H1 (cell line): ENCODE measurements at regions not wholly inside any gene's neighbourhood (a gene's known extent, or its start where the extent isn't known, plus 50 kb on each side); places are given as distances from the start of the nearest gene placed in this dataset.
A peak's percentile ranks its signal among the peaks of the same experiment; 100 is the strongest.

Source experiments
- CTCF ChIA-PET: fragments of 300-600 bp; sonication (Branson Sonifier 250); formaldehyde crosslinking; loops from one replicate; lab custom pipeline; 2021; ENCODE audit not compliant: partially characterized antibody; lab: Charles Lee
- POLR2A ChIA-PET: fragments of 300-600 bp; sonication (Branson Sonifier 250); formaldehyde crosslinking; loops from one replicate; lab custom pipeline; 2021; ENCODE audit warnings: inconsistent platforms; ENCODE audit not compliant: partially characterized antibody; lab: Charles Lee
- DNase-seq, 2 experiments: peaks; one replicate each; pipeline versions ENCODE4 v3.0.0 to v3.0.0-alpha.2; 2010 to 2022; ENCODE audit warnings: low spot score in 2 of 2, low read depth in 1 of 2, mixed read lengths in 1 of 2
- FAIRE-seq: peaks from 2 replicates; lab custom pipeline; 2011; peaks lifted over from hg19 to GRCh38; lab: Jason Lieb, UNC
- H2AFZ ChIP-seq: 2 replicates; pipeline ENCODE4 v1.8.1; 2012; ENCODE audit warnings: low read length, inconsistent platforms
- H2AK5ac ChIP-seq: 2 replicates; pipeline ENCODE4 v1.6.1; 2013; ENCODE audit warnings: low read depth, low read length
- H2BK120ac ChIP-seq: replicated peaks from 2 replicates; pipeline ENCODE3; 2013; ENCODE audit warnings: low read depth, low read length, inconsistent platforms
- H2BK12ac ChIP-seq: 2 replicates; pipeline ENCODE4 v1.6.1; 2013; ENCODE audit warnings: low read depth, low read length
- H2BK15ac ChIP-seq: 2 replicates; pipeline ENCODE4 v1.6.1; 2013; ENCODE audit warnings: low read length
- H2BK20ac ChIP-seq: 2 replicates; pipeline ENCODE4 v1.6.1; 2013; ENCODE audit warnings: low read length
- H2BK5ac ChIP-seq: 2 replicates; pipeline ENCODE4 v1.6.1; 2013; ENCODE audit warnings: low read depth, low read length
- H3K14ac ChIP-seq: 2 replicates; pipeline ENCODE4 v1.6.1; 2013; ENCODE audit warnings: inconsistent platforms; ENCODE audit not compliant: insufficient read length
- H3K18ac ChIP-seq: 2 replicates; pipeline ENCODE4 v1.6.1; 2013; ENCODE audit warnings: low read length; ENCODE audit errors: extremely low read depth
- H3K23ac ChIP-seq: 2 replicates; pipeline ENCODE4 v1.6.1; 2013; ENCODE audit warnings: inconsistent platforms; ENCODE audit not compliant: insufficient read length
- H3K23me2 ChIP-seq: 2 replicates; pipeline ENCODE4 v1.6.1; 2013; ENCODE audit warnings: low read depth, low read length
- H3K27ac ChIP-seq: 2 replicates; pipeline ENCODE4 v1.6.1; 2011; ENCODE audit warnings: low read depth, low read length, inconsistent platforms
- H3K27me3 ChIP-seq, 4 experiments: replicated peaks in 1 of 4; 1 replicate in 1 of 4; 2 replicates in 3 of 4; pipeline versions ENCODE4 v1.6.1 to v1.8.1; 2011 to 2013; ENCODE audit warnings: low read length in 3 of 4, mild to moderate bottlenecking in 3 of 4, inconsistent platforms in 2 of 4, mixed read lengths in 2 of 4, moderate library complexity in 1 of 4; ENCODE audit not compliant: control insufficient read depth in 3 of 4, insufficient read depth in 3 of 4; ENCODE audit errors: extremely low read depth in 1 of 4
- H3K36me3 ChIP-seq, 4 experiments: 2 replicates each; pipeline versions ENCODE4 v1.6.1 to v1.8.1; 2011 to 2013; ENCODE audit warnings: mild to moderate bottlenecking in 4 of 4, low read length in 3 of 4, moderate library complexity in 2 of 4, control low read depth in 1 of 4, inconsistent platforms in 1 of 4; ENCODE audit not compliant: insufficient read depth in 4 of 4, control insufficient read depth in 2 of 4
- H3K4ac ChIP-seq: replicated peaks from 2 replicates; pipeline ENCODE3; 2013; ENCODE audit warnings: low read length, low read depth, mixed read lengths, inconsistent platforms; ENCODE audit not compliant: insufficient read length
- H3K4me1 ChIP-seq, 4 experiments: replicated peaks in 1 of 4; 1 replicate in 1 of 4; 2 replicates in 3 of 4; pipeline versions ENCODE4 v1.6.1 to v1.8.1; 2011 to 2013; ENCODE audit warnings: low read length in 3 of 4, inconsistent platforms in 2 of 4, mixed read lengths in 1 of 4; ENCODE audit not compliant: insufficient read depth in 4 of 4, control insufficient read depth in 3 of 4
- H3K4me2 ChIP-seq, 2 experiments: 2 replicates each; pipeline versions ENCODE4 v1.6.1 to v1.8.1; 2011 to 2013; ENCODE audit warnings: low read depth in 2 of 2, low read length in 2 of 2, control low read depth in 1 of 2, inconsistent platforms in 1 of 2, mild to moderate bottlenecking in 1 of 2; ENCODE audit not compliant: insufficient read depth in 1 of 2
- H3K4me3 ChIP-seq, 4 experiments: fragments of 200-600, 300-600 bp in 1 of 4; sonication (generic), shearing (Covaris generic), sonication (Bioruptor Twin) in 1 of 4; 2 replicates each; pipeline versions ENCODE4 v1.5.1 to v1.8.1; 2011 to 2016; ENCODE audit warnings: low read length in 4 of 4, low read depth in 3 of 4, control low read depth in 2 of 4, inconsistent platforms in 2 of 4, mild to moderate bottlenecking in 2 of 4, mixed read lengths in 1 of 4, moderate library complexity in 1 of 4; ENCODE audit not compliant: insufficient read depth in 2 of 4; ENCODE audit errors: extremely low read depth in 1 of 4
- H3K56ac ChIP-seq: replicated peaks from 2 replicates; pipeline ENCODE3; 2013; ENCODE audit warnings: low read depth, mild to moderate bottlenecking, mixed read lengths, low read length, inconsistent platforms; ENCODE audit not compliant: insufficient read length
- H3K79me1 ChIP-seq: 2 replicates; pipeline ENCODE4 v1.6.1; 2013; ENCODE audit warnings: low read depth, low read length, control low read depth
- H3K79me2 ChIP-seq, 2 experiments: 2 replicates each; pipeline versions ENCODE4 v1.6.1 to v1.8.1; 2012 to 2013; ENCODE audit warnings: low read length in 2 of 2, mild to moderate bottlenecking in 2 of 2, inconsistent platforms in 1 of 2; ENCODE audit not compliant: insufficient read depth in 2 of 2, control insufficient read depth in 1 of 2
- H3K9ac ChIP-seq, 4 experiments: replicated peaks in 1 of 4; 1 replicate in 1 of 4; 2 replicates in 3 of 4; pipeline versions ENCODE4 v1.6.1 to v1.8.1; 2011 to 2013; ENCODE audit warnings: low read depth in 3 of 4, low read length in 3 of 4, control low read depth in 2 of 4, mild to moderate bottlenecking in 2 of 4, moderate library complexity in 2 of 4, inconsistent platforms in 1 of 4; ENCODE audit errors: extremely low read depth in 1 of 4
- H3K9me3 ChIP-seq, 2 experiments: 2 replicates each; pipeline versions ENCODE4 v1.6.1 to v1.8.1; 2012 to 2013; ENCODE audit warnings: mild to moderate bottlenecking in 2 of 2, moderate library complexity in 2 of 2, control low read depth in 1 of 2, inconsistent platforms in 1 of 2, low read depth in 1 of 2, low read length in 1 of 2, mixed read lengths in 1 of 2; ENCODE audit not compliant: insufficient read depth in 2 of 2
- H4K20me1 ChIP-seq, 2 experiments: replicated peaks in 1 of 2; 2 replicates each; pipeline versions ENCODE3 to v1.8.1; 2011 to 2013; ENCODE audit warnings: inconsistent platforms in 2 of 2, low read length in 2 of 2, mild to moderate bottlenecking in 1 of 2; ENCODE audit not compliant: insufficient read depth in 2 of 2, control insufficient read depth in 1 of 2
- H4K5ac ChIP-seq: 2 replicates; pipeline ENCODE4 v1.6.1; 2013; ENCODE audit warnings: low read length, low read depth, mixed read lengths, inconsistent platforms; ENCODE audit not compliant: insufficient read length
- H4K8ac ChIP-seq: 2 replicates; pipeline ENCODE4 v1.8.0; 2013; ENCODE audit warnings: mild to moderate bottlenecking, moderate library complexity, low read length, inconsistent platforms; ENCODE audit not compliant: insufficient read depth; ENCODE audit errors: extremely low read depth
- H4K91ac ChIP-seq: replicated peaks from 2 replicates; pipeline ENCODE3; 2013; ENCODE audit warnings: low read length, mixed read lengths, inconsistent platforms; ENCODE audit not compliant: insufficient read length
- BCL11A ChIP-seq, 2 experiments: IDR thresholded peaks; one replicate each; pipeline ENCODE4 v1.6.1; 2011; ENCODE audit warnings: low read depth in 2 of 2, low read length in 2 of 2, mild to moderate bottlenecking in 2 of 2
- CREB1 ChIP-seq: IDR thresholded peaks from 2 replicates; pipeline ENCODE4 v1.6.1; 2012; ENCODE audit warnings: inconsistent platforms
- JUND ChIP-seq: IDR thresholded peaks from 2 replicates; pipeline ENCODE4 v1.6.1; 2011; ENCODE audit warnings: mild to moderate bottlenecking, improper control_type of control experiment, low read length
- RBBP5 ChIP-seq: IDR thresholded peaks from 2 replicates; pipeline ENCODE4 v1.7.1; 2012; ENCODE audit warnings: low read depth, mild to moderate bottlenecking, inconsistent platforms, low read length, moderate library complexity, borderline replicate concordance
- SIRT6 ChIP-seq: IDR thresholded peaks from one replicate; pipeline ENCODE4 v1.7.1; 2012; ENCODE audit warnings: low read length, inconsistent platforms
- SP2 ChIP-seq: IDR thresholded peaks from 2 replicates; pipeline ENCODE4 v1.6.1; 2012; ENCODE audit warnings: mild to moderate bottlenecking, low read length, inconsistent platforms
- TBP ChIP-seq: IDR thresholded peaks from 2 replicates; pipeline ENCODE4 v1.6.1; 2011; ENCODE audit warnings: low read depth, low read length, improper control_type of control experiment
- TCF12 ChIP-seq: IDR thresholded peaks from 2 replicates; pipeline ENCODE4 v1.6.1; 2011; ENCODE audit warnings: low read depth, mild to moderate bottlenecking, low read length
- WGBS, 2 experiments: shearing (Covaris generic) in 1 of 2; methylation state at CpG; one replicate each; pipeline versions ENCODE4 v1.1.6 to v1.1.7; 2013 to 2015; ENCODE audit warnings: low lambda C conversion rate in 2 of 2, mixed read lengths in 2 of 2, inconsistent platforms in 1 of 2, low coverage in 1 of 2, missing lambda C conversion rate in 1 of 2; ENCODE audit not compliant: insufficient replicate concordance in 2 of 2, insufficient coverage in 1 of 2, insufficient read length in 1 of 2; ENCODE audit errors: extremely low coverage in 1 of 2, missing lambda C conversion rate in 1 of 2; 5-methylcytosine and 5-hydroxymethylcytosine counted together
- TF ChIP-seq, protein P1 (sequence below), 3 experiments: IDR thresholded peaks; 1 replicate in 2 of 3; 2 replicates in 1 of 3; pipeline versions ENCODE4 v1.5.1 to v1.6.1; 2011; ENCODE audit warnings: low read length in 3 of 3, mild to moderate bottlenecking in 3 of 3, inconsistent platforms in 2 of 3, low read depth in 1 of 3, moderate library complexity in 1 of 3; ENCODE audit not compliant: insufficient read depth in 1 of 3; ENCODE audit errors: control extremely low read depth in 1 of 3
- TF ChIP-seq, protein P2 (sequence below): IDR thresholded peaks from 2 replicates; pipeline ENCODE4 v1.6.1; 2012; ENCODE audit warnings: inconsistent platforms

DNA sequence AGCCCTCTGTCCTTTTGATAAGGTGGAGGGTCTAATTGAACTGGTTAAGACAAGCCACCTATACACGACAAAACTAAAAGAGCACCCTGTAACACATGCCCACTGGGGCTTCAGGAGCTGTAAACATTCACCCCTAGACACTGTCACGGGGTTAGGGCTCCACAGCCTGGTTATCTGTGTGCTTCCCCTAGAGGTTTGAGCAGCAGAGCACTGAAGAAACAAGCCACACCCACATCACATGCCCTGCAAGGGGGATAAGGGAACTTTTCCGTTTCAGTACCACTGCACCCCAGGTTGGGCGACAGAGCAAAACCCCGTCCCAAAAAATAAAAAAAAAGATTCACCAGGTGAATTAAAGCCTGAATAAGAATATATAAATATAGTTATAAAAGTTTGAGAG lies 913.7 kb upstream of the ACVR2A start:
- Histone ChIP-seq H4K91ac (no peak overlapping the region), H2AFZ (peak overlapping the region; percentile 90; the same call in 1 of the 2 replicates), H2BK12ac (no peak overlapping the region), H3K27ac (no peak overlapping the region), H4K5ac (no peak overlapping the region), H2BK20ac (no peak overlapping the region), H3K56ac (no peak overlapping the region), H3K36me3 (no peaks in the 10 kb centered on the region), H3K23ac (no peak overlapping the region), H2BK15ac (no peak overlapping the region), H3K4me2 (no peak overlapping the region), H3K18ac (no peak overlapping the region; the same call in 1 of the 2 replicates), H3K4me1 (no peaks in the 10 kb centered on the region; a peak in 1 of 7 replicates), H2BK5ac (no peak overlapping the region), H3K14ac (no peak overlapping the region), H3K9ac (no peak overlapping the region), H3K79me2 (no peaks in the 10 kb centered on the region), H4K20me1 (no peaks in the 10 kb centered on the region), H4K8ac (no peak overlapping the region), H3K4me3 (no peak overlapping the region), H3K79me1 (no peaks in the 10 kb centered on the region), H3K27me3 (no peaks in the 10 kb centered on the region), H3K9me3 (no peaks in the 10 kb centered on the region), H3K4ac (no peak overlapping the region), H2BK120ac (no peak overlapping the region), H2AK5ac (no peak overlapping the region), H3K23me2 (no peaks in the 10 kb centered on the region)
- POLR2A ChIA-PET, result no interaction called here
- CTCF ChIA-PET, result interaction anchor here (0.6 to 1.6 kb wide), 8 partner anchors 14 to 983 kb away, joined by 3 to 5 read pairs (median 4); no protein-coding TSS in a partner anchor
- WGBS, 2 experiments, result 87% methylated on average over 5 of the region's 5 CpGs; no CpG with 5 or more reads in 1 of the 2 experiments
- FAIRE-seq (no peak), DNase-seq (no peak)
- no peak for TF ChIP-seq CREB1
- TF ChIP-seq SP2, result no peak
- no peak for TF ChIP-seq TBP
- TF ChIP-seq, protein P1, sequence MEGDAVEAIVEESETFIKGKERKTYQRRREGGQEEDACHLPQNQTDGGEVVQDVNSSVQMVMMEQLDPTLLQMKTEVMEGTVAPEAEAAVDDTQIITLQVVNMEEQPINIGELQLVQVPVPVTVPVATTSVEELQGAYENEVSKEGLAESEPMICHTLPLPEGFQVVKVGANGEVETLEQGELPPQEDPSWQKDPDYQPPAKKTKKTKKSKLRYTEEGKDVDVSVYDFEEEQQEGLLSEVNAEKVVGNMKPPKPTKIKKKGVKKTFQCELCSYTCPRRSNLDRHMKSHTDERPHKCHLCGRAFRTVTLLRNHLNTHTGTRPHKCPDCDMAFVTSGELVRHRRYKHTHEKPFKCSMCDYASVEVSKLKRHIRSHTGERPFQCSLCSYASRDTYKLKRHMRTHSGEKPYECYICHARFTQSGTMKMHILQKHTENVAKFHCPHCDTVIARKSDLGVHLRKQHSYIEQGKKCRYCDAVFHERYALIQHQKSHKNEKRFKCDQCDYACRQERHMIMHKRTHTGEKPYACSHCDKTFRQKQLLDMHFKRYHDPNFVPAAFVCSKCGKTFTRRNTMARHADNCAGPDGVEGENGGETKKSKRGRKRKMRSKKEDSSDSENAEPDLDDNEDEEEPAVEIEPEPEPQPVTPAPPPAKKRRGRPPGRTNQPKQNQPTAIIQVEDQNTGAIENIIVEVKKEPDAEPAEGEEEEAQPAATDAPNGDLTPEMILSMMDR (IDR thresholded peaks at IDR 0.05; ENCODE audit: control extremely low read depth in 1 of 3, insufficient read depth in 1 of 3, low read depth in 1 of 3, low read length in 3 of 3), result no peak
- no peak for TF ChIP-seq JUND
- no peak for TF ChIP-seq BCL11A (IDR thresholded peaks at IDR 0.05; ENCODE audit: low read depth in 2 of 2, low read length in 2 of 2)
- no peak for TF ChIP-seq TCF12
- TF ChIP-seq, protein P2, sequence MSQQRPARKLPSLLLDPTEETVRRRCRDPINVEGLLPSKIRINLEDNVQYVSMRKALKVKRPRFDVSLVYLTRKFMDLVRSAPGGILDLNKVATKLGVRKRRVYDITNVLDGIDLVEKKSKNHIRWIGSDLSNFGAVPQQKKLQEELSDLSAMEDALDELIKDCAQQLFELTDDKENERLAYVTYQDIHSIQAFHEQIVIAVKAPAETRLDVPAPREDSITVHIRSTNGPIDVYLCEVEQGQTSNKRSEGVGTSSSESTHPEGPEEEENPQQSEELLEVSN, result no peak
- TF ChIP-seq SIRT6, result no peak
- no peak for TF ChIP-seq RBBP5
